AG04450 (cell line): ENCODE measurements at regions not wholly inside any gene's neighbourhood (a gene's known extent, or its start where the extent isn't known, plus 50 kb on each side); places are given as distances from the start of the nearest gene placed in this dataset.

Experiments
- CTCF ChIA-PET: fragments of 300-600, 350-600 bp; formaldehyde crosslinking; extraction: SDS; loops from one replicate; lab custom pipeline; 2022; ENCODE audit warnings: antibody characterized with exemption, inconsistent platforms; lab: Charles Lee
- POLR2A ChIA-PET: fragments of 350-600 bp; formaldehyde crosslinking; extraction: SDS; loops from one replicate; lab custom pipeline; 2021; ENCODE audit warnings: antibody characterized with exemption, inconsistent platforms; lab: Yijun Ruan, JAX
- DNase-seq: peaks from one replicate; pipeline ENCODE4 v3.0.0-alpha.2; 2011; ENCODE audit warnings: low read depth, low spot score
- H3K27ac ChIP-seq: one replicate; pipeline ENCODE4 v1.5.1; 2012; ENCODE audit warnings: low read depth, low read length, control low read depth
- H3K27me3 ChIP-seq: one replicate; pipeline ENCODE4 v1.6.0; 2012; ENCODE audit warnings: low read length; ENCODE audit not compliant: control insufficient read depth, insufficient read depth
- H3K4me3 ChIP-seq: 2 replicates; pipeline ENCODE4 v1.5.1; 2011; ENCODE audit warnings: mild to moderate bottlenecking, low read depth, low read length, control low read depth
- H3K9me3 ChIP-seq: 2 replicates; pipeline ENCODE4 v1.5.1; 2012; ENCODE audit warnings: low read length; ENCODE audit not compliant: control insufficient read depth, insufficient read depth
- CTCF ChIP-seq: IDR thresholded peaks from 2 replicates; pipeline ENCODE4 v1.5.1; 2011; ENCODE audit warnings: low read depth, low read length, control low read depth, inconsistent platforms

GRCh38 chr3:159080256-159080655 lies 278.4 kb downstream of the MFSD1 start:
- H3K27ac ChIP-seq: no peak overlapping the region
- DNase-seq: no peak
- TF ChIP-seq CTCF: no peak
- no peak overlapping the region for H3K4me3 ChIP-seq
- no peaks in the 10 kb centered on the region for H3K9me3 ChIP-seq
- ChIA-PET POLR2A (no interaction called here), CTCF (no interaction called here)
- no peaks in the 10 kb centered on the region for H3K27me3 ChIP-seq

GRCh38 chr3:159080821-159081220 lies 279.0 kb downstream of the MFSD1 start:
- no peak for TF ChIP-seq CTCF
- ChIA-PET POLR2A (no interaction called here), CTCF (no interaction called here)
- no peak for DNase-seq
- no peaks in the 10 kb centered on the region for H3K27me3 ChIP-seq
- no peaks in the 10 kb centered on the region for H3K9me3 ChIP-seq
- no peak overlapping the region for H3K27ac ChIP-seq
- no peak overlapping the region for H3K4me3 ChIP-seq

GRCh38 chr3:159082519-159082918 lies 280.7 kb downstream of the MFSD1 start:
- H3K27ac ChIP-seq: no peak overlapping the region
- no peak for TF ChIP-seq CTCF
- no peaks in the 10 kb centered on the region for H3K27me3 ChIP-seq
- no peak overlapping the region for H3K4me3 ChIP-seq
- ChIA-PET POLR2A (no interaction called here), CTCF (no interaction called here)
- DNase-seq: peak; percentile 18
- no peaks in the 10 kb centered on the region for H3K9me3 ChIP-seq

- no peak overlapping the region for H3K4me3 ChIP-seq
- CTCF ChIA-PET: interaction anchor here (1.1 kb wide), 1 partner anchor 168 kb away, joined by 4 read pairs; no protein-coding TSS in a partner anchor
- no peak overlapping the region for H3K27ac ChIP-seq
- TF ChIP-seq CTCF: no peak; the same call in 1 of the 2 replicates
- POLR2A ChIA-PET: no interaction called here
- no peaks in the 10 kb centered on the region for H3K27me3 ChIP-seq
- no peak for DNase-seq
- H3K9me3 ChIP-seq: no peaks in the 10 kb centered on the region
These were observed 290.1 kb downstream of the MFSD1 start for GRCh38 chr3:159091936-159092335.

- Histone ChIP-seq H3K9me3 (no peaks in the 10 kb centered on the region), H3K27ac (no peak overlapping the region), H3K4me3 (no peak overlapping the region), H3K27me3 (no peaks in the 10 kb centered on the region)
- ChIA-PET POLR2A (no interaction called here), CTCF (no interaction called here)
- no peak for TF ChIP-seq CTCF
- DNase-seq: no peak
These were observed 300.1 kb downstream of the MFSD1 start for GRCh38 chr3:159102001-159102400.
